ENCODE measurements at regions not wholly inside any gene's neighbourhood (a gene's known extent, or its start where the extent isn't known, plus 50 kb on each side); places are given as distances from the start of the nearest gene placed in this dataset.

- no peak for TF ChIP-seq CTCF (IDR thresholded peaks at IDR 0.05 in 8 of 11, conservative IDR thresholded peaks at IDR 0.05 in 3 of 11)
- TF ChIP-seq POLR2AphosphoS5 (IDR thresholded peaks at IDR 0.05): no peak
- no peak for TF ChIP-seq POLR2A (IDR thresholded peaks at IDR 0.05)
Measured at GRCh38 chr4:43339435-43339834, 446.9 kb downstream of the GRXCR1 start.
